ENCODE measurements at regions not wholly inside any gene's neighbourhood (a gene's known extent, or its start where the extent isn't known, plus 50 kb on each side); places are given as distances from the start of the nearest gene placed in this dataset.
"Not testable (repeated sequence)": the region's sequence is repeated elsewhere in the genome, so short reads cannot be mapped to it uniquely, and the experiment has no call there.

GRCh38 chr7:91720260-91720937 lies 160.1 kb downstream of the MTERF1 start:
- H3K4me3 ChIP-seq (ENCODE audit: low read depth, low read length), result no peak overlapping the region
- no peak for TF ChIP-seq CTCF (IDR thresholded peaks at IDR 0.05; ENCODE audit: insufficient read depth, low read depth, low read length)
- no peak for DNase-seq (ENCODE audit: low read depth)

DNA sequence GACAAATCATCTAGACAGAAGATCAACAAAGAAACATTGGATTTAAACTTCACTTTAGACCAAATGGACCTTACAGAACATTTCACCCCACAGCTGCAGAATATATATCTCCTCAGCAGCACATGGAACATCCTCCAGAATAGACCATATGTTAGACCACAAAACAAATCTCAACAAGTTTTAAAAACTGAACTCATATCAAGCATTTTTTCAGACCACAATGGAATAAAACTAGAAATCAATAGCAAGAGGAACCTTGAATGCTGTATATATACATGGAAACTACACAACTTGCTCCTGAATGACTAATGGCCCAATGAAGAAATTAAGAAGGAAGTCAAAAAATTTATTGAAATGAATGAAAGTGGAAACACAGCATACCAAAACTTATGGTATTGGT lies 157.7 kb downstream of the MTERF1 start:
- TF ChIP-seq CTCF (IDR thresholded peaks at IDR 0.05; ENCODE audit: insufficient read depth, low read depth, low read length), result no peak
- no peak overlapping the region for H3K4me3 ChIP-seq (ENCODE audit: low read depth, low read length)
- DNase-seq (ENCODE audit: low read depth), result no peak

DNA sequence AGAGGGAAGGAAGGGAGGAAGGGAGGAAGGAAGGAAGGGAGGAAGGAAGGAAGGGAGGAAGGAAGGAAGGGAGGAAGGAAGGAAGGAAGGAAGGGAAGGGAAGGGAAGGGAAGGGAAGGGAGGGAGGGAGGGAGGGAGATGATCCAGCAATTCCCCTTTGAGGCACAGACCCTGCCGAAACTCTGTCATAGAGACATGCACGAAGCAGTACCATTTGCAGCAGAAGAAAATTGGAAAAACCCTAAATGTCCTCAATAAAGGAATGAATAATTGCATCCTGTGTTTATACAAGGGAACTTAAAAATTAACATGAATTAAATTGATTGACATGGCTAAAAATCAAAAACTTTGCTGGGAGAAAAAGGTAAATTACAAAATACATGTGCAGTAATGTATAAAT lies 151.5 kb downstream of the MTERF1 start:
- DNase-seq (ENCODE audit: low read depth); H3K4me3 ChIP-seq (ENCODE audit: low read depth, low read length): not testable (repeated sequence)

- no peak for DNase-seq (ENCODE audit: low read depth)
- no peak for TF ChIP-seq CTCF (IDR thresholded peaks at IDR 0.05; ENCODE audit: insufficient read depth, low read depth, low read length)
- no peak overlapping the region for H3K4me3 ChIP-seq (ENCODE audit: low read depth, low read length)
These were observed 148.5 kb downstream of the MTERF1 start for GRCh38 chr7:91731976-91732375.

- DNase-seq (ENCODE audit: low read depth), result no peak
- TF ChIP-seq CTCF (IDR thresholded peaks at IDR 0.05; ENCODE audit: insufficient read depth, low read depth, low read length), result no peak
- no peak overlapping the region for H3K4me3 ChIP-seq (ENCODE audit: low read depth, low read length)
These were observed 131.1 kb downstream of the MTERF1 start for GRCh38 chr7:91749418-91749817.

GRCh38 chr7:91750091-91750490 lies 130.4 kb downstream of the MTERF1 start:
- no peak overlapping the region for H3K4me3 ChIP-seq (ENCODE audit: low read depth, low read length)
- DNase-seq (ENCODE audit: low read depth), result no peak
- TF ChIP-seq CTCF (IDR thresholded peaks at IDR 0.05; ENCODE audit: insufficient read depth, low read depth, low read length), result no peak

DNA sequence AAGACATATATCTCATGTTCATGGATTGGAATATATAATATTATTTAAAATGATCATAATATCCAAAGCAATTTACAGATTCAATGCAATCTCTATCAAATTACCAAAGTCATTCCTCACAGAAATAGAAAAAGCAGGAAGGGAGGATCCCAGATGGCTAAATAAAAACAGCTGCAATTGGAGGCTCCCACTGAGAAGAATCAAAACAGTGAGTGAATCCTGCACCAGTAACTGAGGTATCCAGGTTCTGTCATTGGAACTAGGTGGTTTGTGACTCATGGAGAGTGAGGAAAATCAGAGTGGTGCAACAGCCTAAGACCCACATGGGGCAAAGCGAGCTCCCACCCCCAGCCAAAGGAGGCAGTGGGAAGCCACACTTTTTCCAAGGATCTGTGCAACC lies 128.4 kb downstream of the MTERF1 start:
- DNase-seq (ENCODE audit: low read depth), result no peak
- TF ChIP-seq CTCF (IDR thresholded peaks at IDR 0.05; ENCODE audit: insufficient read depth, low read depth, low read length), result no peak
- no peak overlapping the region for H3K4me3 ChIP-seq (ENCODE audit: low read depth, low read length)

GRCh38 chr7:91754280-91754679 lies 126.2 kb downstream of the MTERF1 start:
- not testable (repeated sequence) for H3K4me3 ChIP-seq (ENCODE audit: low read depth, low read length); DNase-seq (ENCODE audit: low read depth)

- DNase-seq (ENCODE audit: low read depth), result not testable (repeated sequence)
These were observed 125.4 kb downstream of the MTERF1 start for GRCh38 chr7:91755121-91755520.

More at GRCh38 chr7:91755121-91755520, 125.4 kb downstream of the MTERF1 start:
- H3K4me3 ChIP-seq (ENCODE audit: low read depth, low read length), result not testable (repeated sequence)
